HepG2 (cell line): ENCODE measurements at regions not wholly inside any gene's neighbourhood (a gene's known extent, or its start where the extent isn't known, plus 50 kb on each side); places are given as distances from the start of the nearest gene placed in this dataset.

Source experiments
- ATAC-seq: fragments of 200-7000 bp; cut with Tn5 transposase; 3 replicates; pipeline ENCODE4 v1.9.1; 2020; ENCODE audit warnings: mild to moderate bottlenecking, moderate library complexity
- BruUV-seq: library from RNA; stranded (reverse); fragments of 400-500 nt; replicated peaks from 2 replicates; lab custom pipeline; 2021; lab: Mats Ljungman, UMichigan
- CTCF ChIA-PET: fragments of 300-600 bp; formaldehyde crosslinking; extraction: SDS; loops from one replicate; lab custom pipeline; 2021; ENCODE audit warnings: low total read pairs, inconsistent platforms, low intra/inter-chr PET ratio; lab: Yijun Ruan, JAX
- POLR2A ChIA-PET: fragments of 350-600 bp; sonication (Branson Sonifier 250); formaldehyde crosslinking; loops from one replicate; lab custom pipeline; 2020; ENCODE audit warnings: antibody characterized with exemption, inconsistent platforms; lab: Yijun Ruan, JAX
- DNase-seq: peaks from one replicate; pipeline ENCODE4 v3.0.0-alpha.2; 2015; ENCODE audit warnings: low spot score
- FAIRE-seq: peaks from 3 replicates; lab custom pipeline; 2011; peaks lifted over from hg19 to GRCh38; lab: Jason Lieb, UNC
- H2AFZ ChIP-seq: one replicate; pipeline ENCODE4 v1.6.1; 2011; ENCODE audit warnings: low read length, inconsistent platforms
- H3K27ac ChIP-seq: fragments of 300-600 bp; 3 replicates; pipeline ENCODE4 v1.8.0; 2011; ENCODE audit warnings: mixed run types, mild to moderate bottlenecking, mixed read lengths, low read length, inconsistent platforms; ENCODE audit not compliant: insufficient read depth; ENCODE audit errors: extremely low read length
- H3K27me3 ChIP-seq, 2 experiments: fragments of 200-600 bp in 1 of 2; 2 replicates in 1 of 2; 3 replicates in 1 of 2; pipeline versions ENCODE4 v1.6.0 to v1.8.0; 2011; ENCODE audit warnings: low read length in 2 of 2, mild to moderate bottlenecking in 2 of 2, moderate library complexity in 2 of 2, inconsistent platforms in 1 of 2; ENCODE audit not compliant: insufficient read depth in 2 of 2, control insufficient read depth in 1 of 2
- H3K36me3 ChIP-seq, 2 experiments: fragments of 200-600 bp in 1 of 2; replicated peaks in 1 of 2; 2 replicates in 1 of 2; 3 replicates in 1 of 2; pipeline versions ENCODE4 v1.5.1 to v1.8.0; 2011; ENCODE audit warnings: low read length in 2 of 2, inconsistent platforms in 1 of 2; ENCODE audit not compliant: insufficient read depth in 2 of 2, control insufficient read depth in 1 of 2
- H3K4me1 ChIP-seq: 2 replicates; pipeline ENCODE4 v1.5.1; 2012; ENCODE audit warnings: low read length, inconsistent platforms; ENCODE audit not compliant: insufficient read depth
- H3K4me2 ChIP-seq: 2 replicates; pipeline ENCODE4 v1.6.0; 2011; ENCODE audit warnings: low read depth, low read length, inconsistent platforms
- H3K4me3 ChIP-seq, 3 experiments: fragments of 200-600 bp in 1 of 3; sonication (generic), shearing (Covaris generic) in 1 of 3; replicated peaks in 1 of 3; 2 replicates each; pipeline ENCODE4 v1.5.1; 2011 to 2016; ENCODE audit warnings: low read length in 3 of 3, inconsistent platforms in 2 of 3, low read depth in 2 of 3, mild to moderate bottlenecking in 2 of 3, control low read depth in 1 of 3, mixed read lengths in 1 of 3; ENCODE audit not compliant: insufficient read depth in 1 of 3
- H3K79me2 ChIP-seq: one replicate; pipeline ENCODE4 v1.6.1; 2011; ENCODE audit warnings: low read length, inconsistent platforms; ENCODE audit not compliant: insufficient read depth
- H3K9ac ChIP-seq: 2 replicates; pipeline ENCODE4 v1.6.0; 2011; ENCODE audit warnings: mild to moderate bottlenecking, low read depth, low read length, inconsistent platforms; ENCODE audit not compliant: insufficient read depth
- H3K9me3 ChIP-seq: 2 replicates; pipeline ENCODE4 v1.5.1; 2012; ENCODE audit warnings: mild to moderate bottlenecking, low read length
- H4K20me1 ChIP-seq: 2 replicates; pipeline ENCODE4 v1.6.0; 2011; ENCODE audit warnings: inconsistent platforms, mild to moderate bottlenecking, low read length, moderate library complexity; ENCODE audit not compliant: insufficient read depth
- ATF7-NPFF ChIP-seq: sonication (generic); formaldehyde crosslinking; IDR thresholded peaks from 2 replicates; pipeline ENCODE4 v1.8.1; 2023; ENCODE audit warnings: mild to moderate bottlenecking, low read depth, missing genetic modification reagents, moderate library complexity
- GFI1 ChIP-seq: sonication (generic); formaldehyde crosslinking; IDR thresholded peaks from 2 replicates; pipeline ENCODE4 v1.5.0; 2020; ENCODE audit warnings: missing genetic modification reagents, mild to moderate bottlenecking, borderline replicate concordance
- PHF21A ChIP-seq: sonication (generic); formaldehyde crosslinking; IDR thresholded peaks from 2 replicates; pipeline ENCODE4 v1.5.0; 2020; ENCODE audit warnings: mild to moderate bottlenecking, missing genetic modification reagents
- SAFB2 ChIP-seq: sonication (generic); formaldehyde crosslinking; IDR thresholded peaks from 2 replicates; pipeline ENCODE4 v1.5.1; 2020; ENCODE audit warnings: missing genetic modification reagents, low read depth, mild to moderate bottlenecking, borderline replicate concordance
- XBP1 ChIP-seq: sonication (generic); formaldehyde crosslinking; IDR thresholded peaks from 2 replicates; pipeline ENCODE4 v1.5.0; 2020; ENCODE audit warnings: missing genetic modification reagents
- ZNF30 ChIP-seq: sonication (generic); formaldehyde crosslinking; IDR thresholded peaks from 2 replicates; pipeline ENCODE4 v1.5.0; 2020; ENCODE audit warnings: mild to moderate bottlenecking, missing genetic modification reagents
- ZNF556 ChIP-seq: sonication (generic); formaldehyde crosslinking; IDR thresholded peaks from 2 replicates; pipeline ENCODE4 v1.4.0; 2020; ENCODE audit warnings: mild to moderate bottlenecking, missing genetic modification reagents, borderline replicate concordance
- ZNF678 ChIP-seq: sonication (generic); formaldehyde crosslinking; IDR thresholded peaks from 2 replicates; pipeline ENCODE4 v1.4.0; 2020; ENCODE audit warnings: mild to moderate bottlenecking, missing genetic modification reagents
- WGBS: methylation state at CpG from one replicate; pipeline ENCODE4 v1.1.6; 2017; ENCODE audit warnings: low lambda C conversion rate; 5-methylcytosine and 5-hydroxymethylcytosine counted together
- in situ Hi-C: cut with HindIII; loops from 2 replicates; pipeline ENCODE4 v1.10.0; 2017; ENCODE audit warnings: low pct_unique_long_range_greater_than_20kb; ENCODE audit not compliant: extremely low pct_ligation_motif_present
- intact Hi-C: fragments of 100-400 bp; cut with micrococcal nuclease; formaldehyde crosslinking; loops from one replicate; pipeline ENCODE4 v1.10.0; 2022; ENCODE audit not compliant: unreplicated experiment
- TF ChIP-seq, protein P1 (sequence below): sonication (generic); formaldehyde crosslinking; IDR thresholded peaks from 2 replicates; pipeline ENCODE4 v1.5.0; 2020; ENCODE audit warnings: mild to moderate bottlenecking, missing genetic modification reagents, borderline replicate concordance
- TF ChIP-seq, protein P2 (sequence below): IDR thresholded peaks from 2 replicates; pipeline ENCODE4 v1.6.1; 2018; ENCODE audit warnings: missing genetic modification reagents

DNA sequence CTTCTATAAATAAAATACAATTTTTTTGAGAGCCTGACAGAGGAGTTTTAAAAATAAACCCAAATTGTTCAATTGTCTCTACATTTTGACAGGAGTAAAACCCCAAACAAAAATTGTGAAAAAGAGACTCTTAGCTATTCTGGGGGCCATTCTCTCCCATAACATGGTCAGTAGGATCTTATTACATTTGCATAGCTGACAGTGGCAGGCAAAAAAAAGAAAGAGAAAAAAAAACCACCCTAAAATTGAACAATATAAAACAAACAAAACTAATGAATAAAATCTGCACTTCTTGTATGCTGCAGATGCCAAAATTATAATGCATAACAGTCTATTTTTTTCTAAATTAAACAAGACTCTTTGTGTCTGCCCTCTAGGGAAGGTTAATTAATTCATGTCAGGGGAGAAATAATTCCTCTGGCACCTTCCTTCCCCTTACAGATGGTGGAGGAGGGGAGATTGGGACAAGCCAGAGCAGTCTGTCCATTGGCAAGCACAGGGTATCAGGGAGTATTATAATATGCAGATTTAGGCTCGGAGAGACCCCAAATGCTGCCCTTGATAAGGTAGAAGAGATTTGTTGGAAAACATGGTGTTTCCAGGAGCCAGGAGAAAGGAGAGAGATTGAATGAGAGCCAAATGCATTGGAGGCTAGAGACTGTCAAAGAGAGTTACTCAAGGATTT lies 79.7 kb upstream of the CDH6 start:
- ChIA-PET POLR2A (no interaction called here), CTCF (no interaction called here)
- Histone ChIP-seq H3K27me3 (no peaks in the 10 kb centered on the region), H3K36me3 (no peaks in the 10 kb centered on the region), H2AFZ (no peak overlapping the region), H3K4me1 (no peaks in the 10 kb centered on the region), H3K4me2 (no peak overlapping the region)
- no peak for DNase-seq
- no peak for FAIRE-seq
- intact Hi-C loops = no loop called here
- no TSS peak for BruUV-seq
- TF ChIP-seq, protein P1, sequence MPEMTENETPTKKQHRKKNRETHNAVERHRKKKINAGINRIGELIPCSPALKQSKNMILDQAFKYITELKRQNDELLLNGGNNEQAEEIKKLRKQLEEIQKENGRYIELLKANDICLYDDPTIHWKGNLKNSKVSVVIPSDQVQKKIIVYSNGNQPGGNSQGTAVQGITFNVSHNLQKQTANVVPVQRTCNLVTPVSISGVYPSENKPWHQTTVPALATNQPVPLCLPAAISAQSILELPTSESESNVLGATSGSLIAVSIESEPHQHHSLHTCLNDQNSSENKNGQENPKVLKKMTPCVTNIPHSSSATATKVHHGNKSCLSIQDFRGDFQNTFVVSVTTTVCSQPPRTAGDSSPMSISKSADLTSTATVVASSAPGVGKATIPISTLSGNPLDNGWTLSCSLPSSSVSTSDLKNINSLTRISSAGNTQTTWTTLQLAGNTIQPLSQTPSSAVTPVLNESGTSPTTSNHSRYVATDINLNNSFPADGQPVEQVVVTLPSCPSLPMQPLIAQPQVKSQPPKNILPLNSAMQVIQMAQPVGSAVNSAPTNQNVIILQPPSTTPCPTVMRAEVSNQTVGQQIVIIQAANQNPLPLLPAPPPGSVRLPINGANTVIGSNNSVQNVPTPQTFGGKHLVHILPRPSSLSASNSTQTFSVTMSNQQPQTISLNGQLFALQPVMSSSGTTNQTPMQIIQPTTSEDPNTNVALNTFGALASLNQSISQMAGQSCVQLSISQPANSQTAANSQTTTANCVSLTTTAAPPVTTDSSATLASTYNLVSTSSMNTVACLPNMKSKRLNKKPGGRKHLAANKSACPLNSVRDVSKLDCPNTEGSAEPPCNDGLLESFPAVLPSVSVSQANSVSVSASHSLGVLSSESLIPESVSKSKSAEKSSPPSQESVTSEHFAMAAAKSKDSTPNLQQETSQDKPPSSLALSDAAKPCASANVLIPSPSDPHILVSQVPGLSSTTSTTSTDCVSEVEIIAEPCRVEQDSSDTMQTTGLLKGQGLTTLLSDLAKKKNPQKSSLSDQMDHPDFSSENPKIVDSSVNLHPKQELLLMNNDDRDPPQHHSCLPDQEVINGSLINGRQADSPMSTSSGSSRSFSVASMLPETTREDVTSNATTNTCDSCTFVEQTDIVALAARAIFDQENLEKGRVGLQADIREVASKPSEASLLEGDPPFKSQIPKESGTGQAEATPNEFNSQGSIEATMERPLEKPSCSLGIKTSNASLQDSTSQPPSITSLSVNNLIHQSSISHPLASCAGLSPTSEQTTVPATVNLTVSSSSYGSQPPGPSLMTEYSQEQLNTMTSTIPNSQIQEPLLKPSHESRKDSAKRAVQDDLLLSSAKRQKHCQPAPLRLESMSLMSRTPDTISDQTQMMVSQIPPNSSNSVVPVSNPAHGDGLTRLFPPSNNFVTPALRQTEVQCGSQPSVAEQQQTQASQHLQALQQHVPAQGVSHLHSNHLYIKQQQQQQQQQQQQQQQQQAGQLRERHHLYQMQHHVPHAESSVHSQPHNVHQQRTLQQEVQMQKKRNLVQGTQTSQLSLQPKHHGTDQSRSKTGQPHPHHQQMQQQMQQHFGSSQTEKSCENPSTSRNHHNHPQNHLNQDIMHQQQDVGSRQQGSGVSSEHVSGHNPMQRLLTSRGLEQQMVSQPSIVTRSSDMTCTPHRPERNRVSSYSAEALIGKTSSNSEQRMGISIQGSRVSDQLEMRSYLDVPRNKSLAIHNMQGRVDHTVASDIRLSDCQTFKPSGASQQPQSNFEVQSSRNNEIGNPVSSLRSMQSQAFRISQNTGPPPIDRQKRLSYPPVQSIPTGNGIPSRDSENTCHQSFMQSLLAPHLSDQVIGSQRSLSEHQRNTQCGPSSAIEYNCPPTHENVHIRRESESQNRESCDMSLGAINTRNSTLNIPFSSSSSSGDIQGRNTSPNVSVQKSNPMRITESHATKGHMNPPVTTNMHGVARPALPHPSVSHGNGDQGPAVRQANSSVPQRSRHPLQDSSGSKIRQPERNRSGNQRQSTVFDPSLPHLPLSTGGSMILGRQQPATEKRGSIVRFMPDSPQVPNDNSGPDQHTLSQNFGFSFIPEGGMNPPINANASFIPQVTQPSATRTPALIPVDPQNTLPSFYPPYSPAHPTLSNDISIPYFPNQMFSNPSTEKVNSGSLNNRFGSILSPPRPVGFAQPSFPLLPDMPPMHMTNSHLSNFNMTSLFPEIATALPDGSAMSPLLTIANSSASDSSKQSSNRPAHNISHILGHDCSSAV = no peak
- TF ChIP-seq, protein P2, sequence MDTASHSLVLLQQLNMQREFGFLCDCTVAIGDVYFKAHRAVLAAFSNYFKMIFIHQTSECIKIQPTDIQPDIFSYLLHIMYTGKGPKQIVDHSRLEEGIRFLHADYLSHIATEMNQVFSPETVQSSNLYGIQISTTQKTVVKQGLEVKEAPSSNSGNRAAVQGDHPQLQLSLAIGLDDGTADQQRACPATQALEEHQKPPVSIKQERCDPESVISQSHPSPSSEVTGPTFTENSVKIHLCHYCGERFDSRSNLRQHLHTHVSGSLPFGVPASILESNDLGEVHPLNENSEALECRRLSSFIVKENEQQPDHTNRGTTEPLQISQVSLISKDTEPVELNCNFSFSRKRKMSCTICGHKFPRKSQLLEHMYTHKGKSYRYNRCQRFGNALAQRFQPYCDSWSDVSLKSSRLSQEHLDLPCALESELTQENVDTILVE (CRISPR knock-in tag) = no peak
- TF ChIP-seq ZNF556 (no peak), SAFB2 (CRISPR knock-in tag) (no peak), ATF7-NPFF (CRISPR knock-in tag) (no peak), ZNF678 (CRISPR knock-in tag) (no peak), XBP1 (CRISPR knock-in tag) (no peak), PHF21A (CRISPR knock-in tag) (no peak), ZNF30 (no peak), GFI1 (no peak)
- TF ChIP-seq, all 625 proteins: peak for 0
- Histone ChIP-seq H3K9me3 (no peaks in the 10 kb centered on the region), H3K79me2 (no peaks in the 10 kb centered on the region), H3K4me3 (no peak overlapping the region), H3K9ac (no peak overlapping the region), H4K20me1 (no peaks in the 10 kb centered on the region), H3K27ac (no peak overlapping the region)
- in situ Hi-C loops = no loop called here
- 0% methylated on average over 1 of the region's 1 CpG for WGBS
- no peak for ATAC-seq
